ENCODE measurements at regions not wholly inside any gene's neighbourhood (a gene's known extent, or its start where the extent isn't known, plus 50 kb on each side); places are given as distances from the start of the nearest gene placed in this dataset.

DNA sequence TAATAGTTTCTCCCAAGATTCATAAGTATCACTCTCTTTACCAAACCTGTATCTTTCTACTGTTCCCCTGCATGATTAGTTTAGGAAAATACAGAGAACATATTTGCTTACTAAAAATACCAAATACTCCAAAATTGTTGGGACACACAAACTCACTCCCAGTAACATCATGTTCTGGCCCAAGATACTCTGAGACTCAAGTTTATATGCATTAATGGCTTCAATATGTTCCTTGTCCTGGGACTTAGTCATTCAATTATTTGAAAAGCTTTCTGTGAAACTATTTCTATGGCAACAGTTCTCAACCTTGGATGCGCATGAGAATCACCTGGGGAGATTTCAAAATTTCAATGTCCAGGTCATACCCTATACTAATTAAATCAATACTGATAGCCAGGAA, 138.9 kb upstream of the PTCHD1 start:
- no peak for TF ChIP-seq GLI4 (tag by site-specific recombination; IDR thresholded peaks at IDR 0.05)
- TF ChIP-seq, protein P1, sequence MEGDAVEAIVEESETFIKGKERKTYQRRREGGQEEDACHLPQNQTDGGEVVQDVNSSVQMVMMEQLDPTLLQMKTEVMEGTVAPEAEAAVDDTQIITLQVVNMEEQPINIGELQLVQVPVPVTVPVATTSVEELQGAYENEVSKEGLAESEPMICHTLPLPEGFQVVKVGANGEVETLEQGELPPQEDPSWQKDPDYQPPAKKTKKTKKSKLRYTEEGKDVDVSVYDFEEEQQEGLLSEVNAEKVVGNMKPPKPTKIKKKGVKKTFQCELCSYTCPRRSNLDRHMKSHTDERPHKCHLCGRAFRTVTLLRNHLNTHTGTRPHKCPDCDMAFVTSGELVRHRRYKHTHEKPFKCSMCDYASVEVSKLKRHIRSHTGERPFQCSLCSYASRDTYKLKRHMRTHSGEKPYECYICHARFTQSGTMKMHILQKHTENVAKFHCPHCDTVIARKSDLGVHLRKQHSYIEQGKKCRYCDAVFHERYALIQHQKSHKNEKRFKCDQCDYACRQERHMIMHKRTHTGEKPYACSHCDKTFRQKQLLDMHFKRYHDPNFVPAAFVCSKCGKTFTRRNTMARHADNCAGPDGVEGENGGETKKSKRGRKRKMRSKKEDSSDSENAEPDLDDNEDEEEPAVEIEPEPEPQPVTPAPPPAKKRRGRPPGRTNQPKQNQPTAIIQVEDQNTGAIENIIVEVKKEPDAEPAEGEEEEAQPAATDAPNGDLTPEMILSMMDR (tag by site-specific recombination; IDR thresholded peaks at IDR 0.05): no peak
- no peak for TF ChIP-seq ZNF416 (tag by site-specific recombination; IDR thresholded peaks at IDR 0.05)
- TF ChIP-seq, protein P2, sequence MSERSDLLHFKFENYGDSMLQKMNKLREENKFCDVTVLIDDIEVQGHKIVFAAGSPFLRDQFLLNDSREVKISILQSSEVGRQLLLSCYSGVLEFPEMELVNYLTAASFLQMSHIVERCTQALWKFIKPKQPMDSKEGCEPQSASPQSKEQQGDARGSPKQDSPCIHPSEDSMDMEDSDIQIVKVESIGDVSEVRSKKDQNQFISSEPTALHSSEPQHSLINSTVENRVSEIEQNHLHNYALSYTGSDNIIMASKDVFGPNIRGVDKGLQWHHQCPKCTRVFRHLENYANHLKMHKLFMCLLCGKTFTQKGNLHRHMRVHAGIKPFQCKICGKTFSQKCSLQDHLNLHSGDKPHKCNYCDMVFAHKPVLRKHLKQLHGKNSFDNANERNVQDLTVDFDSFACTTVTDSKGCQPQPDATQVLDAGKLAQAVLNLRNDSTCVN (tag by site-specific recombination; optimal IDR thresholded peaks at IDR 0.05): no peak
- no peak for TF ChIP-seq ZNF24 (tag by site-specific recombination; IDR thresholded peaks at IDR 0.05)
- no peak for TF ChIP-seq RBAK (tag by site-specific recombination; IDR thresholded peaks at IDR 0.05)
- TF ChIP-seq ZNF121 (tag by site-specific recombination; IDR thresholded peaks at IDR 0.05): no peak
- TF ChIP-seq REPIN1 (tag by site-specific recombination; IDR thresholded peaks at IDR 0.05; ENCODE audit: low read depth): no peak

Measured in HEK293 (cell line).